ENCODE measurements at regions not wholly inside any gene's neighbourhood (a gene's known extent, or its start where the extent isn't known, plus 50 kb on each side); places are given as distances from the start of the nearest gene placed in this dataset.

- no peak for DNase-seq
Measured at GRCh38 chr4:28548136-28548535, 1687.5 kb downstream of the STIM2 start.

DNA sequence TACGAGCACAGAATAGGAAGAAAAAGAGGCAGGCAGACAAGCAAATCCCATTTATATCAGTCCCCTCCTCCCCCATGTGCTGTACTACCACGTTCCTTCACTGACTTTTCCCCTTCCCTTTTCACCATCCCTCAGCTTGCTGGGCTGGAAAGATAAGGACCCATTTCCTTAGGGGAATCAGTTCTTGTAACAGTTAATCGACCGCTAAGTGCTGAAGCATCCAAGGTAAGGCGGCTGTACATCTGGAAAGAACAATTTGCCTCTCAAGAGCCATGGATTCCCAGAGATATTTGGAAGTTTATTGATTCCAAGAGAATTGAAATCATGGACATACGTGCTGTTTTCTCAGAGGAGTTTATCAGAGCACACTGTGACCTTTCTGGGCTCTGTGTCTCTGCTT is 1688.0 kb downstream of the STIM2 start:
- no peak for DNase-seq

DNA sequence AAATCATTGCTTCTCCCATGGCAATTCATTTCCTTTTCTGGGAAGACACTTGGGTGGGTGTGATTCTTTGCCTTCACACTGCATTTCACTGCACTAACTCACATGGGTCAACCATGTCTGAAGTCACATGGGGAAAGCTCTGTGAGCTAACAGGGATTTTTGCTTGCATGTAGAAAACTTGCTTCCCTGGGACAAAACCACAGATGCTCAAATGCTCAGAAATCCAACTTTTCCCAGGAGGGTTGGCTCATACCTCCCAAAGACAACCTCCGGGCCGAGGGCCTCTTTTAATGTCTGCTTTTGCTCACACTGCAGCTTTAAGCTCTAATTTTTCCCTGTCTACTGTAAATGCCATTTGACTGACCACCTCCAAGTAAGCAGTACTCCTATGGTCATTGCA is 1695.2 kb downstream of the STIM2 start:
- no peak for DNase-seq

DNA sequence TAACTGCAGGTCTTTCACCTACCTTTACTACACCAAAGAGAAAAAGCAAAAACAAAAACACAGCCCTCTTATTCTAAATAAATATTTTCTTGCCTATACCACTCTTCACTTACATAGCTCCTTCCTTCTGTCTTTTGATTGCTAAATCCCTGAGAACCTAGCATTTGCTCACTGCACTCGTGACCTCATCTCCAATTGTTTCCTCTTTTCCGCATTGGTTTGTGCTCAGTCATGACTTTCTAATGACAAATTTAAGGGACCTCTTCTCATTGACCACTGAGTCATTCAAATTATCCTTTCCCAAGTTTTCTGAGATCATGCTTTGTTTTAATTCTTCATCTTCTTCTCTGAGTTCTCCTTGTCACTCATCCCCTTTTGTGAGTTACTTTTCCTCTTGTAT is 1697.1 kb downstream of the STIM2 start:
- peak; percentile 12 to 53 (median 31) for DNase-seq

- DNase-seq: no peak
Measured at GRCh38 chr4:28558895-28559294, 1698.3 kb downstream of the STIM2 start.

GRCh38 chr4:28562913-28563312 is 1702.3 kb downstream of the STIM2 start:
- DNase-seq: no peak

- no peak for DNase-seq
Measured at GRCh38 chr4:28565396-28565795, 1704.8 kb downstream of the STIM2 start.

GRCh38 chr4:28600958-28601357 is 1740.3 kb downstream of the STIM2 start:
- DNase-seq: no peak

DNA sequence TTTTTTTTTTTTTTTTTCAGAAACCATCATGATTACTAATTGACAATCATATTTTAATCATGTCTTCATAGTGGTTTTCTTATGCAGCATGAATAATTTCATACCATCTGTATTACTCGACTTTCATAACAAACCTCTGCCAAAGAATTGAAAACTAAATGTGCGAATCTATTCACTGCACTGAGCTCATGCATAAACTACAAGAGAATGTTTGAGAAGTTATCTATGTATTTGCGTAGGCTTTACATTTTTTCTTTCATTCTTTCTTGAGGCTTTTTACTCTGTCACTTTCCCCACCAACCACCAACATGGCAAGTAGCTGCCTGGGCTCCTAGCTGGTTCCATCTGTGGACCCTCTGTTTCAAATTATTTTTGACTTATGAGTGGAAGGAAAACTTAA is 1761.0 kb downstream of the STIM2 start:
- no peak for DNase-seq

- DNase-seq: no peak
Measured at GRCh38 chr4:28636971-28637370, 1776.3 kb downstream of the STIM2 start.

GRCh38 chr4:28639747-28640146 is 1779.1 kb downstream of the STIM2 start:
- DNase-seq: no peak

DNA sequence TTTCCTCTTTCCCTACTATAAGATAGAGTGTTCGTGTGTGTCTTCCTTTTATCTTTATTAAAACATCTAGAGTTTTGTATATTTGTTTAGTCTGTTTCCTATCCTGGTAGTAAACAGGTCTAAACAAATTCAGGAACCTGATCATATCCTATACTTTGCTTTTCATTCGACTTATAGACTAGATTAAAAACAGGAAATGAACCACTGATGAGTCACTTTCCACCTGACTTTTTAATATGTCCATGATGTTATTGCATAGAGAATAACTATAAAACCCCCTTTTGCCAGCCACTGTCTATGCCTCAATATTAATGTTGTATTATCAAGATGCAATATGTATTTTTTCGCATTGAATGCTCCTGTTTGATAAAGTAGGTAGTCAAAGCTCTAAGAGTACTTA is 1794.0 kb downstream of the STIM2 start:
- DNase-seq: no peak

DNA sequence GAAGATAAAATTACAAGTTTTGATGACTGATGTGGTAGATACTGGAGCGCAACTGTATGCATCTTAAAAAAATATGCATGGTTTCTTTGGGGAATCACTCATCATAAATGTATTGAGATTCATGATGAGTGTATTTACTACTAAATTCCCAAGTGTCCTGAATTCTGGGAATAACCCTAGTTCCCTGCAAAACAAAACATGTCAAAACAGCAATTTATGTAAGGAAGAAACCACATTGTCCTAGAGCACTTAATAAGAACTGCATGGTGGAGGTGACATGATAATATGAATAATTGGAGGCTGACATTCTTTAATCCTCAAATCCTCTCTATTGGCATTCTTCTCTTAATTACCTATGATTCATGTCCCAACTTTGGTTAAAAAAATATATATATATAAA is 1804.7 kb downstream of the STIM2 start:
- DNase-seq: no peak

DNA sequence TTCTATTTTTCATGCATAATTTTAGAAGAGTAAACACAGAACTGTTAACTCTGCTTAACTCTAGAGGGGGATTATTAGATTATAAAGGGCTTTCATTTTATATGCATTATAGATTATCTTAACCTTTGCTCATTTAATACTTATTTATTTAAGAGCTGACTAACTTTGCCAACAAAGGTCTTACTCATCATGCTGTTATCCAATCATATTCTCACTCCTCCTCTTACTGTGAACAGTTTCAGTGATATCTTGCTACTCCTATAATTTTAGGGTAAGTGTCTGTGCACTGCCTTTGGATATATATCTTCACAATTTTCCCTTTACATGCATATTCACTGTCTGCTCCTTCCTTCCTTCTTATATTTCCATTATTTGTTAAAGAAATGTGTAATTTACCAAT is 1814.9 kb downstream of the STIM2 start:
- DNase-seq: no peak

GRCh38 chr4:28677808-28678207 is 1817.2 kb downstream of the STIM2 start:
- no peak for DNase-seq

GRCh38 chr4:28682847-28683246 is 1822.2 kb downstream of the STIM2 start:
- DNase-seq: no peak

DNA sequence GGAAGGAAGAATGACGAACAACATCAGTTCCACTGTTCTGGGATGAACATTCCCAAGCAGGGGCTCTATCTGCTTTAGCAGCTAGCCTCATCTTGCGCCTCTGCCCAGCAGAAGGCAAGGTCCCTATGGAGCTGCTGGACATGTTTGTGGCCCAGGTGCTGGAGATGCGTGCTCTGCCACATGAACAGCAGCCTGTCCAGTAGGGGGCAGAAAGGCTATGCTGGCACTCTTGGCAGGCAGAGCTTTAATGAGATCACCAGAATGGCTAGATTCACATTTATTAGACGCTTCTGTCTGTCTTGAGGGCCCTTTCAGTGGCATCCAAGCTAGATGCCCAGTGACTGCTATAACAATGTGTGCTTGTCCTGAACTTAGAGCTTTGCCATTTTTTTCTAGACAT is 1826.0 kb downstream of the STIM2 start:
- DNase-seq: peak in 1 of 3 donors; percentile 2

GRCh38 chr4:28690890-28691289 is 1830.2 kb downstream of the STIM2 start:
- no peak for DNase-seq

DNA sequence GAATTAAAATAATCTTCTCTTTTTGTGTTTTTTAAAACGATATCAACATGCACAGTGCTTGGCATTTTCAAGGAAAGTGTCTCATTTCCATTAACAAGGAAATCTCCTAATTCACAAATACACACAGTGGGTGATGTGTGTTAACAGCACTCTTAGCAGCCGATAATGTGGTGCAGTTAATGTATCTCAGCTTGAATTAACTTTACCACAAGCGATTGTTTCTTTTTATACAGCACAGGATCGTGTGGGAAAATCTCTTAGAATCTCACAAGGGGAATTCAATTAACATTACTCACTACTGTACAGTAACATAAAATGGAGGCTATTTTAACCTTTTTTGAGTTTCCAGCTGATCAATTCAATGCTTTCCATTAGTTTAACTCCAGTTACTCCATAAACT is 1841.9 kb downstream of the STIM2 start:
- no peak for DNase-seq

DNA sequence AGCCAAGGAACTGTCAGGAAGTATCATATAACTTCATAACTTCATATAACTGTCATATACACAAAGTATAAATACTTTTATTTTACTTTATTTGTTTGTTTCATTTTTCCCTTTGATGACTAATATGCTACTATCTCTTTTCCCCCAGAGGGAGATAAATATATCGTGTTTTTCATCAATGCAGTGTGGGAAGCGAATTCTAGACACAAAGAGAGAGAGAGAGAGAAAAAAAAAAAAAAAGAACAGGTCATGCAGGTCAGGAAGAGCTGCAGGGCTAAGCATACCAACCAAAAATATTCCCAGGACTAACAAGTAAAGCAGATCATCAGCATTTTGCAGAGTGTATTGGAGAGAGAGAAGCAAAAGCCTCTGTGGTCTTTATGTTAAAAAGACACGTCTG is 1849.2 kb downstream of the STIM2 start:
- no peak for DNase-seq

GRCh38 chr4:28723371-28723770 is 1862.7 kb downstream of the STIM2 start:
- DNase-seq: no peak

GRCh38 chr4:28724239-28724638 is 1863.6 kb downstream of the STIM2 start:
- DNase-seq: no peak

DNA sequence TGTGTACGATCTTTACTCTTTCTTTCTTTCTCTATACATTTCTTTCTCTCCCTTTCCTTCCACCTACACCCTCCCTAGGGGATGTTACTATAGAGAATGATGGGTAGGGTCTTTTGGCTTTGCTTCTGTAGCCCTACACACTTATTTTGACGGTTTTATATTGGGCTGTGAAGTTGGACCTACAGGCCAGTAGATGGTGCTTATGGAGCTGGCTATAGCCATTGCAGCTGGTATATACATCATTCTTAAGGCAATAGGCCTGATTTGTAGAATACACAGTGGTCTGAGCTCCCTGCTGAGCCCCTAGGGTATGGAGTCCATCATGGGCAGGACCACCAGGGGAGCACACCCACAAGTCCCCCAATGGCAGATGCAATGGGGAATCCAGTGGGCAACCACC is 1869.7 kb downstream of the STIM2 start:
- DNase-seq: no peak

GRCh38 chr4:28744066-28744465 is 1883.4 kb downstream of the STIM2 start:
- no peak for DNase-seq

DNA sequence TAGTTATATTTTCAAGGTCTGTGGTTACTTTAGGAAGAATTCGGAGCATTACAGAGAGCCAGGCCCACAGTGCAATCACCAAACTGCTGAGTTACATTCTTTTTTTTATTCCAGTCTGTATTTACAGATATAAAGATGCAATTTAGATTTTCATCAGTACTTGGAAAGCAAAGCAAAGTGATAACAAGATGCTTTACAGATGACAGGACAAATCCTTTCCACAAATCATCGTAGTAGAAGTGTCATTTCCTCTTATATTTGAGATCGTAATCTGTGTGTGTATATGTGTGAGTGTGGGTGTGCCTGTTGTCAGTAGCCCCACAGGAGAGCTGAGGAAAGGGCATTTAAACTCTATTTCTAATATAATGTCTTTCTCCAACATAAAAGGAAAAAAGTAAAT is 1893.7 kb downstream of the STIM2 start:
- no peak for DNase-seq

GRCh38 chr4:28755081-28755480 is 1894.4 kb downstream of the STIM2 start:
- DNase-seq: no peak

All from suppressor macrophage treated with lipopolysaccharide for 1 hour (primary cell).